ENCODE measurements at regions not wholly inside any gene's neighbourhood (a gene's known extent, or its start where the extent isn't known, plus 50 kb on each side); places are given as distances from the start of the nearest gene placed in this dataset.

DNA sequence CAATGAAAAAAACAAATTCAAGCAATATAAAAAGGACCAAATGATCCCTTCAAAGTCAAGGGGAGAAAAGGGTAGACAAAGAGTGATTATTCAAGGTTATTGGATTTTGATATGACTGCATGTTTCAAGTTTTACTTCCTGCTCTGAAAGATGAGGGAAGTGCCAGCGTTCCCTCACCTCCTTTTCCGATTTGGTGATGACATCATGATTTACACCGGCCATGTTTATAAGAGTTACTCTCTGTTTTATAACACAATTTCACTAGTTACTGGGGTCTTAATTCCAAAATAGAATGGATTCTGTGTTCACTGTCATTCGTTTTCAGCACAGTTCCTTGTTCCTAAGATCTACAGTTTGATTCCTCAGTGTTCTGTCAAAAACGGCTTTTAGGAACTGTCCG lies 60.5 kb upstream of the CPXM2 start:
- no peak for DNase-seq

DNA sequence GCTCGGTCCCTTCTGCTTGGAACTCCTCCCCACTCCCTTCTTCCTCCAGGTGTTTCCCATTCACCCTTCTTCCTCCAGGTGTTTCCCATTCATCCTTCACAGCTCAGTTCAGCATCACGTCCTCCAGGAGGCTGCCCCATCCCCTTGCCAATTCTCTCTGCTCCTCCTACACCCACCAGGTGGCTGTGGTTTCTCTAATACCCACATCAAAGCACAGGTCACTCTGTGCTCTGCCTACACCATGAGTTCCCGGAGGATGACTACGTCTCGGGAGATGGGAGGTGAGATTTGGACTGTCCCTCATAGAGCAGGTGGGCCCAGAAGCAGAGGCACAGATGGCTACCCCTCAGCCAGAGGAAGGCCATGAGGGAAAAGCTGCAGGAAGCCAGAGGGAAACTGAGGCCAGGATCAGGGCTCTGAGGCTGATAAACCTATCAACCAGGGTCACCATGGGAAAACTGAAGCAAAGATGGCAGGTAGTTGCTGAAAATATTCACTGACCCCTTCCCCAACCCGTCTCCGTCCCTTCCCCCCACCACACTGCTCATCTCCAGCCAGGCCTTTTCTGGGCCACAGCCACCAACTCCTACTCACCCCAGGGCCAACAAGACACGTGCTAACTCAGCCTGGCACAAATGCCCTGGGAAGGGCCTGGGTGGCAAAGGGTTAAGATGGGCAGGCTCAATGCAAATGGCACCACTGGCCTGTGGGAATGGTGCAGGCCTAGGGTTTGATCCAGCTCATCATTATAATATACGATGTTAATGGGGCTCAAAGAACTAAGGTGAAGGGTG lies 56.6 kb upstream of the CPXM2 start:
- no peak for DNase-seq

DNA sequence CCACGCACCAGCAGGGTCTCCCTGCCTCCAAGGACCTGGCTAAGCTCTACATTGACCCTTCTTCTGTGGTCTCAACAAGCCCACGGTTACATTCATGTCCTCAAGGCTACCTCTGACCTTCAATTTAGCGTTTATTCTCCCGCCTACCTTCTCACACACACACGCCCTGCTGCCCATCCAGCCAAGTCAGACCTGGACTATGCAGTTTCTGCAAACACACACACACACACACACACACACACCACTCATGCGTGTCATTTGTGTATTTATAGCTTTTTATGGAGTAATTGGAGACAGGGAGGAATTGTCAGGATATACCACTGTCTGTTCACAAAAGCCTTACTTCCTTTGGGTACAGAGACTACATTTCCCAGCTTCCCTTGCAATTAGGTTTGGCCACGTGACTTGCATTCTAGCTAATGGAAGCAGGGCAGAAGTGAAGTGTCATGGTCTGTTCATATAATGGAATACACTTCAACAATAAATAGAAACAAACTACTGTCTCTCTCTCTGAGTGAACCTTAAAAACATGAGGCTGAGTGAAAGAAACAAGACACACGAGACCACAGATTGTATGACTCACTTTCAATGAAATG lies 53.8 kb upstream of the CPXM2 start:
- DNase-seq, result peak in 5 of 58 donors; percentile 3 to 16 (median 11)

DNA sequence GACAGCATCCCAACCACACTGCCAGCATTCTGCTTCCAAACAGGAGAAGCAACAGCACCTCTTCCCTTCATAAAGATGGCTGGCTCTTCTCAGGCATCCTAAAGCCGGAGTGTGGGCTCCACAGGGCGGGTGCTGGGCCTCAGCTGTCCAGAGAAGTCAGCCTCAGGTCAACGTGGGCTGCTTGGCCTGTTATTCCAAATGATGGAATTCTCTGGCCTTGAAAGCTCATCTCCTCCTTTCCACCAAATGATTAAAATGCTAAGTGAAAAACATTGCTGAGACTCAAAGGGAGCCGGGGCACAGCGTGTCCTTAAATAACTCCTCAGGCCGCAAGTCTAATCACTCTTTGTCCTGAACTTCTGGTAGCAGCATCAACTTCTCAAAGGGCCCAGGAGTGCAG lies 53.1 kb upstream of the CPXM2 start:
- DNase-seq, result no peak

DNA sequence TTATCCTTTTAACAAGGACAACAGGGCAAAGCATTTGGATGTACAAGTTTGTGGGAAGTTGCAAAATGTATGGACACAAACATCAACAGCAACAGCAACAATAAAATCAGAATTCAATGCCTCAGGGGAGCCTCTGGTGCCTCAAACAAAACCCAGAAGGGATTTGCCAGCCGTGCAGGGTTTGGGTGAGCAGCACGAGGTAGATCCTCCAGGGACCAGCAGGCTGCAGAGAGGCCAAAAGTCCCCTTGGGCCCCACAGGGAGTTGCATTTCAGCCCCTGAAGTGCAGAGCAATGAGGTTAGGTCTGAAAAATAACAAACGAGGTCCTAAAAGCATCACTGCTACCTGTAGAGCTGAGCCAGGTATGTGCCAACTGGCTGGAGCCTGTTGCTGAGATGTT lies 51.7 kb upstream of the CPXM2 start:
- no peak for DNase-seq

DNA sequence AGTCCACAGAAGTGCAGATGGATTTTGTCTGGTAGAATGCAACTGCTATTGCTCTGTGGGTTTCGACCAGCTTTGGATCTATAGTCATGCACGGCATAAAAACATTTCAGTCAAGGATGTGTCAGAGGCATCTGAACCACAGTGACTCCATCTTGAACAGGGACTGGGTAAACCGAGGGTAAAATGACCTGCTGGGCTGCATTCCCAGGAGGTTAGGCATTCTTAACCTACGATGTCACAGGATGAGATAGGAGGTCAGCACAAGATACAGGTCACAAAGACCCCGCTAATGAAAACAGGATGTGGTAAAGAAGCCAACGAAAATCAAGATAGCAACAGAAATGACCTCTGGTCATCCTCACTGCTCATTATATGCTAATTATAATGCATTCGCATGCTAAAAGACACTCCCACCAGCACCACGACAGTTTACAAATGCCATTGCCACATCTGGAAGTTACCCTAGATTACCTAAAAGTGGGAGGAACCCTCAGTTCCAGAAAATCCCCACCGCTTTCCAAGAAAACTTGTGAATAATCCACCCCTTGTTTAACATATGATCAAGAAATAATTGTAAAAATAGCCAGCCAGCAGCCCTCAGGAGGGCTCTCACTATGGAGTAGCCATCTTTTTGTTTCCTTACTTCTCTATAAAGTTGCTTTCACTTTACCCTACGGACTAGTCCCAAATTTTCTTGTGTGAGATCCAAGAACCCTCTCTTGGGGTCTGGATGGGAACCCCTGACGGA lies 50.7 kb upstream of the CPXM2 start:
- no peak for DNase-seq
